Bronchial epithelial cell (primary cell): ENCODE measurements at regions not wholly inside any gene's neighbourhood (a gene's known extent, or its start where the extent isn't known, plus 50 kb on each side); places are given as distances from the start of the nearest gene placed in this dataset.

Source experiments
- DNase-seq: peaks from one replicate; pipeline ENCODE4 v3.0.0-alpha.2; 2010; ENCODE audit warnings: low read depth
- FAIRE-seq: peaks from 2 replicates; lab custom pipeline; 2011; peaks lifted over from hg19 to GRCh38; lab: Jason Lieb, UNC
- H3K27me3 ChIP-seq: 2 replicates; pipeline ENCODE4 v1.5.1; 2011; ENCODE audit warnings: low read length; ENCODE audit not compliant: control insufficient read depth, insufficient read depth
- H3K36me3 ChIP-seq: 2 replicates; pipeline ENCODE4 v1.5.1; 2011; ENCODE audit warnings: low read length; ENCODE audit not compliant: control insufficient read depth, insufficient read depth
- H3K4me3 ChIP-seq: 2 replicates; pipeline ENCODE4 v1.5.1; 2011; ENCODE audit warnings: mild to moderate bottlenecking, low read depth, low read length, control low read depth
- TF ChIP-seq, protein P1 (sequence below): IDR thresholded peaks from 2 replicates; pipeline ENCODE4 v1.5.1; 2011; ENCODE audit warnings: mild to moderate bottlenecking, moderate library complexity, low read length, control low read depth, inconsistent platforms; ENCODE audit not compliant: insufficient read depth, severe bottlenecking

DNA sequence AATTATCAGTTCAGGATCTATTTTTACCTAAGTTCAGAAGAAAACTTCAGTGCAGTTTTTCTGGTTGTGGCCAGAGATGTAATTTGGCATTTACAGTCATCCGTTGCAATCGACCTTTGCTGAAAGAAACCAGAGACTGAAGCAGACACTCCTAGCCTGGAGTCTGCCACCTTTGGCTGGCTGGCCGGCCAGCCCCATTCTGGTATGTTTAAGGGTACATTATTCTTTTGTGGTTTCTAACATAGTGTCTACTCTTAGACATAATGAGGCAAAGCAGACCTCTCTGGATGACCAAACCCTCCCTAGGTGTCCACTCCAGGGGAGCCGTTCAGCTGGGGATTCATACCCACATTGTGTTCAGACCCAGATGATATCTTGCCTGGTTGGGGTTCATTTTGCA, 275.9 kb upstream of the TPM1 start:
- peak; percentile 13 for FAIRE-seq
- TF ChIP-seq, protein P1, sequence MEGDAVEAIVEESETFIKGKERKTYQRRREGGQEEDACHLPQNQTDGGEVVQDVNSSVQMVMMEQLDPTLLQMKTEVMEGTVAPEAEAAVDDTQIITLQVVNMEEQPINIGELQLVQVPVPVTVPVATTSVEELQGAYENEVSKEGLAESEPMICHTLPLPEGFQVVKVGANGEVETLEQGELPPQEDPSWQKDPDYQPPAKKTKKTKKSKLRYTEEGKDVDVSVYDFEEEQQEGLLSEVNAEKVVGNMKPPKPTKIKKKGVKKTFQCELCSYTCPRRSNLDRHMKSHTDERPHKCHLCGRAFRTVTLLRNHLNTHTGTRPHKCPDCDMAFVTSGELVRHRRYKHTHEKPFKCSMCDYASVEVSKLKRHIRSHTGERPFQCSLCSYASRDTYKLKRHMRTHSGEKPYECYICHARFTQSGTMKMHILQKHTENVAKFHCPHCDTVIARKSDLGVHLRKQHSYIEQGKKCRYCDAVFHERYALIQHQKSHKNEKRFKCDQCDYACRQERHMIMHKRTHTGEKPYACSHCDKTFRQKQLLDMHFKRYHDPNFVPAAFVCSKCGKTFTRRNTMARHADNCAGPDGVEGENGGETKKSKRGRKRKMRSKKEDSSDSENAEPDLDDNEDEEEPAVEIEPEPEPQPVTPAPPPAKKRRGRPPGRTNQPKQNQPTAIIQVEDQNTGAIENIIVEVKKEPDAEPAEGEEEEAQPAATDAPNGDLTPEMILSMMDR = no peak
- DNase-seq = no peak
- H3K4me3 ChIP-seq = no peak overlapping the region
- H3K27me3 ChIP-seq = no peaks in the 10 kb centered on the region
- H3K36me3 ChIP-seq = no peaks in the 10 kb centered on the region

DNA sequence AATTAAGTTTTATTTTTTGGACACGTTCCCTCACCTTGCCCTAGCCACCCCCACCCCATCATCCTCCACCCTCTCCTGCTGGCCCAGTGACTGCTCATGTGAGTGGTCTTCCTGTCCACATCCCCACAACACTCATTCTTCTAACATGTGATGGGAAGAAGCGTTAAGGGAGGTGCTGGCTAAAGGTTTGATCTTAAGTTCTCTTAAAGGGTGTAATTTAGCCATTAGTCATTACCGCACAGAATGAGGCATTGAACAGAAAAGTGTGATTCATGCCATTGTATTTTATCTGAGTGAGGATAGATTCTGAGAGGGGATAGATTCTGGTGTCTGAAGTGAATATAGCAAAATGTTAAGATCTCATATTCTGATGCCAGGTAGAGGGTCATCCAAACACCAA, 272.9 kb upstream of the TPM1 start:
- H3K36me3 ChIP-seq = no peaks in the 10 kb centered on the region
- TF ChIP-seq, protein P1 = no peak
- FAIRE-seq = no peak
- H3K4me3 ChIP-seq = no peak overlapping the region
- DNase-seq = peak; percentile 92
- H3K27me3 ChIP-seq = no peaks in the 10 kb centered on the region

DNA sequence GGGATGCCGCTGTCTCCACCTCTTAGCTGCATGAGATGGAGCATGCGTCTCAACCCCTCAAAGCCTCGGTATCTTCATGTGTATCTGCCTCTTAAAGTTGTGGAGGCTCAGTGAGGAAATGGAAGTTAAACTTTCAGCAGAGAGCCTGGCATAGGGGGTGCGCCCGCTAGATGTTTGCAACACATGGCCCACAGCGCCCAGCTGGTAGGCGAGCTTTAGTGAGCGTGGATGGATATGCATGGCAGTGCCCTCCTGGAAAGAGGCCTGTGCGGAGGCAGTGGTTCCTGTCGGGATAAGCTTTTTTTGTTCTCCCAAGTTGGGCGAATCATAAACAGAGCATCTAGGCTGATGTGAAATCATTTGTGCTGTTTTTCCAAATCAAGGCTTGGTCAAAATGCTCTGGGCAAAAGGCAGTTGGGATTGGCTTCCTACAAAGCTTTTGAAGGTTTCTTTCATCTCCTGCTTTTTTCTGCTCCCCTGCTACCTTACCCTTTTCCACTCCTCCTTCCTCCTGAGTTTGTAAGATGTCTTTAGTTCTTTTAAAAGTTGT, 272.4 kb upstream of the TPM1 start:
- H3K4me3 ChIP-seq = no peak overlapping the region
- TF ChIP-seq, protein P1 = no peak
- no peak for FAIRE-seq

DNA sequence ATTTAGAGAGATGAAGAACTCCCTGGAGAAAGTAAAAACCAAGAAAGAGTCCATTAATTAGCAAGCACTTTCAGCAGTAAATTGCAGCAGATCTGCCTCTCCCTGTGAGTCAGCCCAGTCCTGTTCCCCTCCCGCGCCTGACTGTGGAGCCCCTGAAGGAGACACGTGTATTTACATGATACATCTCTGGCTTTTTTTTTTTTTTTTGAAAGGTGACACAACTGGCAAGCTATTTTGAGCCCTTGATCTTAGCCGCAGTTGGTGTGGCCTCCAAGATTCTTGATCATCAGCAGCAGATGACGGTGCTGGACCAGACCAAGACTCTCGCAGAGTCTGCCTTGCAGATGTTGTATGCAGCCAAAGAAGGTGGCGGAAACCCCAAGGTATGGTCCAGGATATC, 271.8 kb upstream of the TPM1 start:
- TF ChIP-seq, protein P1 = no peak
- H3K27me3 ChIP-seq = no peaks in the 10 kb centered on the region
- FAIRE-seq (no peak), DNase-seq (peak; percentile 88)
- H3K36me3 ChIP-seq = no peaks in the 10 kb centered on the region
- H3K4me3 ChIP-seq = no peak overlapping the region

More for the DNA sequence above, 272.4 kb upstream of the TPM1 start:
- Histone ChIP-seq H3K36me3 (no peaks in the 10 kb centered on the region), H3K27me3 (no peaks in the 10 kb centered on the region)
- DNase-seq = peak; percentile 17

DNA sequence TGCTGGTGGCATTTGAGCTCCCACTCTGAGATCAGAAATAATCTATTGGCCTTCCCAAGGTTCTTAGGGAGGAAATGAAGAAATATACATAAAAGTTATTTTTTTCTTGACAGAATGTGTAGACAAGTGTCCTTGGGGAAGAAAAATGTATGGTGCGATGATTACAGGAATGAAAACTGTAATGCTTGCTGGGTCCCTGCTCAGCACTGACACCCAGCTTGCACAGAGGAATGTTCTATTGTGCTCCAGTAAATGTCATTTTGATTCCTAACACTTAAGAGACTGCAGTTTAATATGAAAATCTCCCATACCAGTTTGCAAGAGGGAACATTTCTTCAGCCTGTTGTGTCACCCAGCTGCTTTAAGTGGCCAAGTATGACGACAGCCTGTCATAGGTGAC, 271.3 kb upstream of the TPM1 start:
- DNase-seq (no peak), FAIRE-seq (no peak)
- TF ChIP-seq, protein P1 = no peak
- Histone ChIP-seq H3K27me3 (no peaks in the 10 kb centered on the region), H3K4me3 (no peak overlapping the region), H3K36me3 (no peaks in the 10 kb centered on the region)
